ENCODE measurements at regions not wholly inside any gene's neighbourhood (a gene's known extent, or its start where the extent isn't known, plus 50 kb on each side); places are given as distances from the start of the nearest gene placed in this dataset.
A peak's percentile ranks its signal among the peaks of the same experiment; 100 is the strongest.

GRCh38 chr3:113070681-113071113, 79.9 kb downstream of the GTPBP8 start:
- Histone ChIP-seq H3K36me3 (ENCODE audit: control insufficient read depth, insufficient read depth, low read length) (no peaks in the 10 kb centered on the region), H3K9me3 (ENCODE audit: control insufficient read depth, low read length) (no peaks in the 10 kb centered on the region), H3K4me1 (ENCODE audit: control insufficient read depth, insufficient read depth, low read length) (no peaks in the 10 kb centered on the region), H3K4me3 (ENCODE audit: low read length) (no peak overlapping the region), H3K27me3 (ENCODE audit: control insufficient read depth, insufficient read depth, low read length) (no peaks in the 10 kb centered on the region), H3K9ac (ENCODE audit: low read length) (no peak overlapping the region)

GRCh38 chr3:113075588-113075987, 84.8 kb downstream of the GTPBP8 start:
- Histone ChIP-seq H3K27me3 (ENCODE audit: control insufficient read depth, insufficient read depth, low read length) (no peaks in the 10 kb centered on the region), H3K9ac (ENCODE audit: low read length) (no peak overlapping the region), H3K9me3 (ENCODE audit: control insufficient read depth, low read length) (no peaks in the 10 kb centered on the region), H3K36me3 (ENCODE audit: control insufficient read depth, insufficient read depth, low read length) (no peaks in the 10 kb centered on the region), H3K4me3 (ENCODE audit: low read length) (no peak overlapping the region), H3K4me1 (ENCODE audit: control insufficient read depth, insufficient read depth, low read length) (peaks cover 3% of the 10 kb centered on the region)

GRCh38 chr3:113079218-113079961, 88.6 kb downstream of the GTPBP8 start:
- H3K9me3 ChIP-seq (ENCODE audit: control insufficient read depth, low read length), result no peaks in the 10 kb centered on the region
- peaks cover 3% of the 10 kb centered on the region for H3K4me1 ChIP-seq (ENCODE audit: control insufficient read depth, insufficient read depth, low read length)
- no peak overlapping the region for H3K4me3 ChIP-seq (ENCODE audit: low read length)
- H3K9ac ChIP-seq (ENCODE audit: low read length), result peak overlapping the region; percentile 45
- no peaks in the 10 kb centered on the region for H3K27me3 ChIP-seq (ENCODE audit: control insufficient read depth, insufficient read depth, low read length)
- H3K36me3 ChIP-seq (ENCODE audit: control insufficient read depth, insufficient read depth, low read length), result no peaks in the 10 kb centered on the region

GRCh38 chr3:113084777-113085176, 94.0 kb downstream of the GTPBP8 start:
- H3K4me1 ChIP-seq (ENCODE audit: control insufficient read depth, insufficient read depth, low read length), result peaks cover 3% of the 10 kb centered on the region
- H3K4me3 ChIP-seq (ENCODE audit: low read length), result no peak overlapping the region
- H3K27me3 ChIP-seq (ENCODE audit: control insufficient read depth, insufficient read depth, low read length), result no peaks in the 10 kb centered on the region
- H3K9me3 ChIP-seq (ENCODE audit: control insufficient read depth, low read length), result no peaks in the 10 kb centered on the region
- H3K9ac ChIP-seq (ENCODE audit: low read length), result no peak overlapping the region
- H3K36me3 ChIP-seq (ENCODE audit: control insufficient read depth, insufficient read depth, low read length), result no peaks in the 10 kb centered on the region

- H3K27me3 ChIP-seq (ENCODE audit: control insufficient read depth, insufficient read depth, low read length), result no peaks in the 10 kb centered on the region
- H3K4me3 ChIP-seq (ENCODE audit: low read length), result no peak overlapping the region
- H3K4me1 ChIP-seq (ENCODE audit: control insufficient read depth, insufficient read depth, low read length), result no peaks in the 10 kb centered on the region
- H3K9ac ChIP-seq (ENCODE audit: low read length), result no peak overlapping the region
- H3K36me3 ChIP-seq (ENCODE audit: control insufficient read depth, insufficient read depth, low read length), result no peaks in the 10 kb centered on the region
- no peaks in the 10 kb centered on the region for H3K9me3 ChIP-seq (ENCODE audit: control insufficient read depth, low read length)
Measured at GRCh38 chr3:113086560-113087461, 96.0 kb downstream of the GTPBP8 start.

GRCh38 chr3:113088616-113089015, 97.8 kb downstream of the GTPBP8 start:
- H3K4me1 ChIP-seq (ENCODE audit: control insufficient read depth, insufficient read depth, low read length), result no peaks in the 10 kb centered on the region
- no peaks in the 10 kb centered on the region for H3K36me3 ChIP-seq (ENCODE audit: control insufficient read depth, insufficient read depth, low read length)
- H3K9ac ChIP-seq (ENCODE audit: low read length), result no peak overlapping the region
- H3K4me3 ChIP-seq (ENCODE audit: low read length), result no peak overlapping the region
- H3K27me3 ChIP-seq (ENCODE audit: control insufficient read depth, insufficient read depth, low read length), result no peaks in the 10 kb centered on the region
- H3K9me3 ChIP-seq (ENCODE audit: control insufficient read depth, low read length), result no peaks in the 10 kb centered on the region

- H3K9ac ChIP-seq (ENCODE audit: low read length), result no peak overlapping the region
- no peak overlapping the region for H3K4me3 ChIP-seq (ENCODE audit: low read length)
- no peaks in the 10 kb centered on the region for H3K4me1 ChIP-seq (ENCODE audit: control insufficient read depth, insufficient read depth, low read length)
- H3K36me3 ChIP-seq (ENCODE audit: control insufficient read depth, insufficient read depth, low read length), result no peaks in the 10 kb centered on the region
- H3K9me3 ChIP-seq (ENCODE audit: control insufficient read depth, low read length), result no peaks in the 10 kb centered on the region
- no peaks in the 10 kb centered on the region for H3K27me3 ChIP-seq (ENCODE audit: control insufficient read depth, insufficient read depth, low read length)
Measured at GRCh38 chr3:113091417-113091816, 100.6 kb downstream of the GTPBP8 start.

GRCh38 chr3:113092746-113093145, 102.0 kb downstream of the GTPBP8 start:
- Histone ChIP-seq H3K4me1 (ENCODE audit: control insufficient read depth, insufficient read depth, low read length) (no peaks in the 10 kb centered on the region), H3K9ac (ENCODE audit: low read length) (no peak overlapping the region), H3K9me3 (ENCODE audit: control insufficient read depth, low read length) (no peaks in the 10 kb centered on the region), H3K36me3 (ENCODE audit: control insufficient read depth, insufficient read depth, low read length) (no peaks in the 10 kb centered on the region), H3K4me3 (ENCODE audit: low read length) (no peak overlapping the region), H3K27me3 (ENCODE audit: control insufficient read depth, insufficient read depth, low read length) (no peaks in the 10 kb centered on the region)

- Histone ChIP-seq H3K9me3 (ENCODE audit: control insufficient read depth, low read length) (no peaks in the 10 kb centered on the region), H3K4me3 (ENCODE audit: low read length) (no peak overlapping the region), H3K4me1 (ENCODE audit: control insufficient read depth, insufficient read depth, low read length) (no peaks in the 10 kb centered on the region), H3K36me3 (ENCODE audit: control insufficient read depth, insufficient read depth, low read length) (no peaks in the 10 kb centered on the region), H3K27me3 (ENCODE audit: control insufficient read depth, insufficient read depth, low read length) (no peaks in the 10 kb centered on the region), H3K9ac (ENCODE audit: low read length) (no peak overlapping the region)
Measured at GRCh38 chr3:113094337-113095221, 103.8 kb downstream of the GTPBP8 start.

GRCh38 chr3:113096188-113096892, 105.6 kb downstream of the GTPBP8 start:
- no peaks in the 10 kb centered on the region for H3K4me1 ChIP-seq (ENCODE audit: control insufficient read depth, insufficient read depth, low read length)
- no peaks in the 10 kb centered on the region for H3K36me3 ChIP-seq (ENCODE audit: control insufficient read depth, insufficient read depth, low read length)
- H3K27me3 ChIP-seq (ENCODE audit: control insufficient read depth, insufficient read depth, low read length), result no peaks in the 10 kb centered on the region
- H3K4me3 ChIP-seq (ENCODE audit: low read length), result no peak overlapping the region
- no peaks in the 10 kb centered on the region for H3K9me3 ChIP-seq (ENCODE audit: control insufficient read depth, low read length)
- H3K9ac ChIP-seq (ENCODE audit: low read length), result no peak overlapping the region

- Histone ChIP-seq H3K4me3 (ENCODE audit: low read length) (no peak overlapping the region), H3K4me1 (ENCODE audit: control insufficient read depth, insufficient read depth, low read length) (no peaks in the 10 kb centered on the region), H3K9me3 (ENCODE audit: control insufficient read depth, low read length) (no peaks in the 10 kb centered on the region), H3K36me3 (ENCODE audit: control insufficient read depth, insufficient read depth, low read length) (no peaks in the 10 kb centered on the region), H3K27me3 (ENCODE audit: control insufficient read depth, insufficient read depth, low read length) (no peaks in the 10 kb centered on the region), H3K9ac (ENCODE audit: low read length) (no peak overlapping the region)
Measured at GRCh38 chr3:113097960-113098447, 107.2 kb downstream of the GTPBP8 start.

Data from mucosa of stomach (tissue), 1 donor.